ACC112 (cell line): ENCODE measurements at regions not wholly inside any gene's neighbourhood (a gene's known extent, or its start where the extent isn't known, plus 50 kb on each side); places are given as distances from the start of the nearest gene placed in this dataset.
A peak's percentile ranks its signal among the peaks of the same experiment; 100 is the strongest.

Experiments used
- H2AFZ ChIP-seq: fragments of 200-600 bp; sonication (generic); one replicate; pipeline ENCODE4 v1.6.0; 2017; ENCODE audit warnings: antibody characterized with exemption, low read length; ENCODE audit not compliant: unreplicated experiment
- H3K27ac ChIP-seq: fragments of 200-600 bp; sonication (generic); 2 replicates; pipeline ENCODE4 v1.5.1; 2014; ENCODE audit warnings: low read depth, mild to moderate bottlenecking, antibody characterized with exemption, low read length, moderate library complexity
- H3K27me3 ChIP-seq: fragments of 200-600 bp; sonication (generic); 2 replicates; pipeline ENCODE4 v1.6.1; 2014; ENCODE audit warnings: mild to moderate bottlenecking, antibody characterized with exemption, low read length, moderate library complexity, mixed read lengths; ENCODE audit not compliant: insufficient read depth
- H3K36me3 ChIP-seq: fragments of 200-600 bp; sonication (generic); 2 replicates; pipeline ENCODE4 v1.6.1; 2016; ENCODE audit warnings: mild to moderate bottlenecking, antibody characterized with exemption, low read length, moderate library complexity, mixed read lengths; ENCODE audit not compliant: insufficient read depth
- H3K4me1 ChIP-seq: fragments of 200-600 bp; sonication (generic); one replicate; pipeline ENCODE4 v1.6.1; 2016; ENCODE audit warnings: low read length, mixed read lengths; ENCODE audit not compliant: insufficient read depth, unreplicated experiment, control insufficient read depth
- H3K4me3 ChIP-seq: fragments of 200-600 bp; sonication (generic); 2 replicates; pipeline ENCODE4 v1.5.1; 2014; ENCODE audit warnings: mild to moderate bottlenecking, low read depth, low read length
- H3K79me2 ChIP-seq: fragments of 200-600 bp; sonication (generic); one replicate; pipeline ENCODE4 v1.6.0; 2016; ENCODE audit warnings: low read length; ENCODE audit not compliant: control insufficient read depth, unreplicated experiment, insufficient read depth

DNA sequence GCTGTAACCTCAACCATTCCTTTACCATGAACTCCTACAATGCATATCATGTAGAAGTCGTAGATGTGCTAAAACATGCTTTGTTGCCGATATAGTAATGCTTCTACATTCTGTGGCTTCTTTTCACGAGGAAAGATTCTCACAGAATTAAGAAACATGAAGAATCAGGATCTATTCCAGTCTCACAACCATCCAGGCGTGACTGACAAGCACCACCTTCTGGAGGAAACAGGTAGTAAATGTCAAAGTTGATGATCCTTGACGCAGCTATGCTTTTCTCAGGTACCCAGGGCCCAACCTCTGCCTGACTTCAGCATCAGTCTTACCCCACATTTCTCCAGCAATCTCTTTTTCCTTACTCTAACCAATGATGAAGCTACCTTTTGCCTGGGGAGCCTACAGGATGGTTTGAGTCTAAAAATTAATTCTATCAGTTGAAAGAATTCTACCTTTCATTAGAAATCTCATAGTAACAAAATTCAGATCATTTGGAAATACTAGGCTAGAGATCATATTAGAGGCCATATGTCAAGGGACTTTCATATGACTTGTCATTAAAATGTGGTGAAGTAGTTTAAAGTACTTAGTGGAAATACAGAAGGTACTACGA lies 123.3 kb upstream of the RND3 start:
- Histone ChIP-seq H3K27me3 (no peaks in the 10 kb centered on the region), H3K36me3 (no peaks in the 10 kb centered on the region), H3K27ac (peak overlapping the region; percentile 44), H3K4me3 (peak overlapping the region; percentile 20; the same call in 1 of the 2 replicates), H2AFZ (no peak overlapping the region), H3K79me2 (no peaks in the 10 kb centered on the region), H3K4me1 (peaks cover 57% of the 10 kb centered on the region)

DNA sequence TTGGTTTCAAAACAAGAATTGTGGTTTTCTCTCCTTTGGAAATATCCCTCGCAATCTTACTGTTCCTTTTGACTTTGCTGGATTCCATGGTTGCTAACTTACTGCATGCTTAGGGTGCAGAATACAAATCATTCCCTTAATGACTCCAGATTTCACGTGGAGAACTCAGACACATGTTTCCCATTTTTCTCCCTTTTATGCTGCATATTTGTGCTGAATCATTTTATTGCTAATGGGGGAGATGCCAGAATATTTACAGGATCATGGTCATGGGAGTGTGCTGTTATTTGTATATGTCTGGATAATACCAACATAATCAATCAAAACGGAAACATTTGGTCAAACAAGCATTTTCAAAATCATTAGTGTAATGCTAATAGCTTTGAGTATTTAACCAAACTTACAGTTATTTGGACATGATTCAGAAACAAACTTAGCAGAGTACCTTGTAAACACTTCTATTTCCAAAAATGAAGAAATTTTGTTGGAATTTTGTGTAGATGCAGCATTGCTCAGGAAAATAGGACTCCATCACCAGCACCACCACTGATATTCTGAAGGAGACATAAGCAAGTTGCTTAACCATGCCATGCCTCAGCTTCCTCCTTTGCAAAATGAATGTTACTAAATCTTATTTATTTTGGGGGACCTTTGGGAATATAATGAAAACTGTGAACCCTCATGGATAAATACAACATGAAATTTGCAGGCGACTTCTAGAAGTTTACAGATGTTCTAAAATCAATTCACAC lies 122.5 kb upstream of the RND3 start:
- H3K4me3 ChIP-seq = peak overlapping the region; percentile 20; the same call in 1 of the 2 replicates
- peak overlapping the region; percentile 44 for H3K27ac ChIP-seq
- H3K36me3 ChIP-seq = no peaks in the 10 kb centered on the region
- peak overlapping the region; percentile 54 for H2AFZ ChIP-seq
- H3K27me3 ChIP-seq = no peaks in the 10 kb centered on the region
- H3K79me2 ChIP-seq = no peaks in the 10 kb centered on the region
- H3K4me1 ChIP-seq = peaks cover 57% of the 10 kb centered on the region

DNA sequence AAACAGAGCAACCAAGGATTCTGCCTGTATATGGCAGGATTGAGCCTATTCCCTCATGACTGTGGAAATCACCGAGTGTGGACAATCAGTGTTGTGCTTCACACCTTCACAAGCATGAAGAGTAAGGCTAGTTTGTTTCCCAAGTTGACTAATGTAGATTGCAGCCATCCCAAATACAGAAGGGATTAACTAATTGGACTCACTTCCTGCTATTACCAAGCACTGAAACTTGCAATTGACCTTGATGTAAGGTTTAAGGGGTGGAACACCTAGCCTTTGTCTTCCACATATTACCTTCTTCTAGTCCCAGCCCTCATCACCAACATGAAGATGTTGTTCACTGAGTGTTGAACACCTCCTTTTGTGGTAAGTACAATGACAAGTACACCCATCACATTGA lies 120.9 kb upstream of the RND3 start:
- H3K79me2 ChIP-seq = no peaks in the 10 kb centered on the region
- no peak overlapping the region for H2AFZ ChIP-seq
- peaks cover 55% of the 10 kb centered on the region for H3K4me1 ChIP-seq
- no peaks in the 10 kb centered on the region for H3K27me3 ChIP-seq
- H3K27ac ChIP-seq = peak overlapping the region; percentile 28; the same call in 1 of the 2 replicates
- H3K36me3 ChIP-seq = no peaks in the 10 kb centered on the region
- no peak overlapping the region for H3K4me3 ChIP-seq

DNA sequence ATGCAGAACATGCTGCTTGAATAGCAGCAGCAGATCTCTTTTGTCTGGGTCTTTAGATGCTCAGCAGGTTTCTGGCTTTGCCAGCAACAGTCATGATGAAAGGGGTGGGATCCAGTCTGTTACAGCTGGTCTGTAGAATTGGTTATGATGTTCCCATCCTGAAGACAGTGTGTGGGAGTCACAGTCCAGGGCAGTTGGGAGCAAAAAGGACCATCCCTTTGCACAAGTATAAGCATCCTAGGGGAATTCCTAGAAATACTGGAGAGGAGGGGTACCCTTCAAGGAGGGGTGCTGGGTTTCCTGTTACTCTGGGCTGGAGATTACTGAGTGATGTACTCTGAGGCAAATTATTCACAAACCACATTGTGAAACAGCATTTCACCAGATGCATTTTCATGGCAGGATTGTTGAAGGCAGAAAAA lies 119.9 kb upstream of the RND3 start:
- Histone ChIP-seq H3K4me3 (no peak overlapping the region), H3K36me3 (no peaks in the 10 kb centered on the region), H3K27me3 (no peaks in the 10 kb centered on the region), H3K4me1 (peaks cover 46% of the 10 kb centered on the region), H3K27ac (peak overlapping the region; percentile 28), H2AFZ (peak overlapping the region; percentile 6), H3K79me2 (no peaks in the 10 kb centered on the region)

DNA sequence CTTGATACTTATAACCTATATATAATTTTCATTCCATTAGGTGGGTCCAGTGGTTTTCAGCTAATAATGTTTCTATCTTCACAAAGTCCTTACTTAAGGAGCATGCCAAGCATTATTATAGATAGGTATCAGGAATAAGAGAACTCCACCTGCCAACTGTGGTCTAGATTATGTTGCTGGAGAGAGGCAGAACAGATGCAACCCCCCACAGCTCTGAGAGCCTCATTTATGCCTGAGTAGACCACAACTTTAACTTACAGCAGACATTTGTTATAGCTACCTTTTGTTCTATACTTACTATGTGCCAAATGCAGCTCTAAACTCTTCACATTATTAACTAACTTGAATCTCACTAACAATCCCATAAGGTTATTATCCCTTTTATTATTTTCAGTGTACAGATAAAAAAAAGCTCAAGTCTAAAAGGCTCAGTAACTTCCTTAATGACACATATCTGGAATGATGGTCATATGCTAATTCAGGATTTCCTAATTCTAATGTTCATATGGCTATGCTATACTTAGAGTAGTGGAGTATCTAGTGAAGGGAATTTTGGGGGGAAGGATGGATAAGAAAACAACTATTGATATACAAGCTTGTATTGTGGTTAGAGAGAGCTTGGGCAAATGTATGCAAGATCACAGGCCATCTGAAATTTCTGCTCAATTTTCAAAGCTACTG lies 119.1 kb upstream of the RND3 start:
- H3K36me3 ChIP-seq = no peaks in the 10 kb centered on the region
- H3K27me3 ChIP-seq = no peaks in the 10 kb centered on the region
- H3K4me1 ChIP-seq = peaks cover 43% of the 10 kb centered on the region
- H3K79me2 ChIP-seq = no peaks in the 10 kb centered on the region
- H2AFZ ChIP-seq = no peak overlapping the region
- peak overlapping the region; percentile 28; the same call in 1 of the 2 replicates for H3K27ac ChIP-seq
- H3K4me3 ChIP-seq = no peak overlapping the region

DNA sequence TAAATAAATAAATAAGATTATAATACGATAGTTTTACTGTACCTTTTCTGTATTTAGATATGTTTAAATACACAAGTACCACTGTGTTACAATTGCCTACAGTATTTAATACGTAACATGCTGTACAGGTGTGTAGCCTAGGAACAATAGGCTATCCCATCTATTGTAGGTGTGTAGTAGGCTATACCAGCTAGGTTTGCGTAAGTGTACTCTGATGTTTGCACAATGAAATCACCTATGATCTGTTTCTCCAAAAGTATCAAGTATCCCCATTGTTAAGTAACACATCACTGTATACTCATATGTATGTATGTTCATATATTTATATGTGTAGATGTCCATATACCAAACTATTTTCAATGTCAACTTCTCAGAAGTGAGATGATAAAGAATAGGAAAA lies 118.2 kb upstream of the RND3 start:
- H3K36me3 ChIP-seq = no peaks in the 10 kb centered on the region
- no peak overlapping the region for H3K27ac ChIP-seq
- no peak overlapping the region for H3K4me3 ChIP-seq
- H2AFZ ChIP-seq = no peak overlapping the region
- H3K79me2 ChIP-seq = no peaks in the 10 kb centered on the region
- peaks cover 49% of the 10 kb centered on the region for H3K4me1 ChIP-seq
- H3K27me3 ChIP-seq = no peaks in the 10 kb centered on the region

DNA sequence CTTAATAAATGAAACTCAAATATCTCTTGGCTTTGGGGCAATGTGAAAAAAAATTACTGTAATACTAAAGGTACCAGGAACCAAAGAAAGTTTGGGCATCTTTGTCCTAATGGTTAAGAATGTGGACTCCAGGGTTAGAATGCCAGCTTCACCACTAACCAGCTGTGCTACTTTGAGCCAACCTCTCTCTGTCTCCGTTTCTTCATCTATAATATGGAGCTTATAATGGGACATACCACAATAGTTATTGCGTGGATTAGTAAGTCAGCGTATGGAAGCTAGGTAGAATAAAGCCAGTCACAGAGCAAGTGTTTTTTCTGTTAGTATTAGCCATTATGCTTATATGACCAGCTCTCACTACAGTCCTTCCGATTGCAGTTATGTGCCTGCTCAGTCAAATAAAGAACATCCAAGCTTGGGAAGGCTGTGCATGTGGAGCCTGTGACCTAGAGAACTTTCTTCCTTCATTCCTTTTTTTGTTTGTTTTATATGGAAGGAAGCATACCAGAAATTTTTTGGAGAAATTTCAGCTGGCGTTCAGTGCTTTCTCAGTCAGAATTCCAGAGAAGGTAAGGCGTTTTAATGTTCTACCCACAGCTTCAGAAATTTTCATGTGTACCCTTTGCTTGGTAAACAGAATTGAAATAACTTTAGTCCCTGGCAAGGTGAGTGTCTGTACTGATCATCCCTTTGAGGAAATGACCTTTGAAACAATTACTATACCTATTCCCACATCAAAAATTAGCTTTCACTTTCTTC lies 114.0 kb upstream of the RND3 start:
- Histone ChIP-seq H3K4me1 (peaks cover 29% of the 10 kb centered on the region), H3K27me3 (no peaks in the 10 kb centered on the region), H3K36me3 (no peaks in the 10 kb centered on the region), H3K79me2 (no peaks in the 10 kb centered on the region), H3K4me3 (peak overlapping the region; percentile 68), H3K27ac (peak overlapping the region; percentile 68), H2AFZ (peak overlapping the region; percentile 94)

DNA sequence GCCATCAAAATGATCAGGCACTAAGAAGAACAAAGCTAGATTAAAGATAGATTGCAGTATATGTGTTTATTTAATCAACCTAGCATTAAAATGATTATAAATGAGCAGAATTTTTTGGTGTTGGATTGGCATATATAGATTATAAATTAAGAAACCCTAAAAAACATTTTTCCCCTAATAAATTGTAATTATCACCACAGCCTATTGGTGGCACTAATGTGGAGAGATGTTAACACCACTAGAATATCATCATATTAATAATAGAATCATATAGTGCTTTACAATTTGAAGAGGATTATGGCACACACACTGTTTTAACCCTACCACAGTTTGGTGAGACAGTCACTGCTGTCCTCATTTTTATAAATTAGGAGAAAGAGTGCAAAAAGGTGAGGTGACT lies 112.4 kb upstream of the RND3 start:
- Histone ChIP-seq H3K79me2 (no peaks in the 10 kb centered on the region), H3K27ac (no peak overlapping the region), H3K27me3 (no peaks in the 10 kb centered on the region), H3K4me3 (no peak overlapping the region), H3K36me3 (no peaks in the 10 kb centered on the region), H2AFZ (peak overlapping the region; percentile 49), H3K4me1 (peaks cover 36% of the 10 kb centered on the region)

DNA sequence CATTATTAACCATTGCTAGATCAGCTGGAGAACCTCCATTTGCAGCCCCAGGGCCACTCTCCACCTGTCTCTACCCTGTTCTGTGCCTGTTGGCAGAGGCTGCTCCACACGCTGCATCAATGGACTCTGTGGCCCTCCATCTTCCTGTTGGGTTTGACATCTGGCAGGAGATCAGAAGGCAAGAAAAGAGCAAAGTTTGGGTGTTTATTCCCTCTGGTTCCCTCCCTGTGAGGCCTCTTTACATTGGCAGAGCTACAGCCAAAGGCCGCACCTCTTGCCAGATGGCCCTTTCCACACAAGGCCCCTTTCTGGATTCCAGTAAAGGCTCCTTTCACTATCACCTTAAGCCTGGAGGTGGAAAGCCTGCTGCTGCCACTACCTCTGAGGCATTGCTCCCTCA lies 110.9 kb upstream of the RND3 start:
- no peak overlapping the region for H3K27ac ChIP-seq
- H3K4me3 ChIP-seq = no peak overlapping the region
- no peaks in the 10 kb centered on the region for H3K36me3 ChIP-seq
- peaks cover 36% of the 10 kb centered on the region for H3K4me1 ChIP-seq
- H3K27me3 ChIP-seq = no peaks in the 10 kb centered on the region
- H2AFZ ChIP-seq = peak overlapping the region; percentile 39
- H3K79me2 ChIP-seq = no peaks in the 10 kb centered on the region

DNA sequence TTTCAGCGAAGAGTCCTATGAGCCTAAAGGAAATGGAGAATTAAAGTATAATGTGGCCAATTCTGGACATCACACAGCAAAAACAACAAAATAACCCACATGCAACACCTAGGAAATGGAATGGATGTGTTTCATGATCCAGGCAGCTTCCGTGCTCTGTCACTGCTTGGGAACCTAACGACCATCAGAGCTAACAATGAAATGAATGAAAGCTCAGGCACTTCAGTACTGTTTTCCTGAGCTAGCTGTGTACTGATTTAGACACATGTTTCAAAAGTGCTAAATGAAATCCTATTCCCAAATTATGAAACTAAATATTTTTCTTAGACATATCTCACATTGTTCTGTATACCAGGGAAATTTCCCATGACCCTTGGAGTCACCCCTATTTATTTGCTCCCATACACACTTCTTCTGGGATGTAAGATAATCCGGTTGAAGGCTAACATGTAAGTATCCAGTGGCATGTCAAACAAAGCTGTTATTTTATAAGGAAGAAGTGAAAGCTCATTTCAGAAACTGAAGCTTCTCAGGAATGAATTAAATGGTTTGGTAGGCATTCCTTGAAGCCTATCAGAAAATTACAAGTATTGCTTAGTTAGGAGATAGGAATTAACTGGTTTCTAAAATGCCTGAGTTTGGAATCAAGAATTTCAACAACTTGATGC lies 108.5 kb upstream of the RND3 start:
- no peak overlapping the region for H3K4me3 ChIP-seq
- peaks cover 44% of the 10 kb centered on the region for H3K4me1 ChIP-seq
- H3K36me3 ChIP-seq = no peaks in the 10 kb centered on the region
- peak overlapping the region; percentile 44 for H3K27ac ChIP-seq
- no peaks in the 10 kb centered on the region for H3K27me3 ChIP-seq
- peak overlapping the region; percentile 11 for H2AFZ ChIP-seq
- H3K79me2 ChIP-seq = no peaks in the 10 kb centered on the region
